GM23338 (cell line): ENCODE measurements at regions not wholly inside any gene's neighbourhood (a gene's known extent, or its start where the extent isn't known, plus 50 kb on each side); places are given as distances from the start of the nearest gene placed in this dataset.

Source experiments
- EZH2 ChIP-seq: fragments of 200-600 bp; sonication (generic); IDR thresholded peaks from one replicate; pipeline ENCODE4 v1.8.0; 2017; ENCODE audit warnings: antibody characterized with exemption, mild to moderate bottlenecking, low read depth; ENCODE audit not compliant: unreplicated experiment
- EZH2phosphoT487 ChIP-seq: fragments of 200-600 bp; sonication (generic); IDR thresholded peaks from one replicate; pipeline ENCODE4 v1.8.1; 2018; ENCODE audit warnings: antibody characterized with exemption; ENCODE audit not compliant: unreplicated experiment
- JUNB ChIP-seq: IDR thresholded peaks from one replicate; pipeline ENCODE4 v1.6.1; 2016; ENCODE audit warnings: antibody characterized with exemption; ENCODE audit not compliant: unreplicated experiment
- POLR2AphosphoS5 ChIP-seq: IDR thresholded peaks from 2 replicates; pipeline ENCODE4 v1.6.1; 2016; ENCODE audit warnings: antibody characterized with exemption, low read depth
- TF ChIP-seq, protein P1 (sequence below), 2 experiments: fragments of 200-600 bp in 1 of 2; sonication (generic) in 1 of 2; conservative IDR thresholded peaks; 2 replicates each; pipeline versions ENCODE4 v1.5.1 to v1.6.1; 2016 to 2017; ENCODE audit warnings: antibody characterized with exemption in 2 of 2, low read depth in 2 of 2, mild to moderate bottlenecking in 2 of 2, moderate library complexity in 1 of 2

DNA sequence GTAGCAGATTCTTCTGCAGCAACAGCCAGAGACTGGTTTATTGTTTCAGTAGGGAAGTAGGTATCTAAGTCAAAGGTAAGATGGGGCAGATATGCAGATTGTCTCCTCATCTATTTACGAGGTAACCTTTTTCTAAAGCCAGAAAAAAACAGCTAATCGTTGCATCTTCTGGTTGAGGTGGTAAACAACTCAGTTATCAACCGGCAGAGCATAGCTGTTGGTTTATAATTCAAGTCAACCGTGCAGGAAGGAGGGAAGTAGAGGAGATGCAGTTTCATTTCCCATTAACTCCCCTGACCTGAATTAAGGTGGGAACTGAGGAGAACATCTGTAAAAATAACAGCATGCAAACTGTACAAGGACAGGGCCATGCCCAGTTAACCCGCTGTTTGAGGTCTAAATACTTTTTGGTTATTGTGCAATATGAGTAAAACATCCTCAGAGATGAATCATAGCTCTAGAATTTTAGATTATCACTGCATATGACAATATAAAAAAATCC is 156.5 kb upstream of the ITGB1 start:
- TF ChIP-seq, protein P1, sequence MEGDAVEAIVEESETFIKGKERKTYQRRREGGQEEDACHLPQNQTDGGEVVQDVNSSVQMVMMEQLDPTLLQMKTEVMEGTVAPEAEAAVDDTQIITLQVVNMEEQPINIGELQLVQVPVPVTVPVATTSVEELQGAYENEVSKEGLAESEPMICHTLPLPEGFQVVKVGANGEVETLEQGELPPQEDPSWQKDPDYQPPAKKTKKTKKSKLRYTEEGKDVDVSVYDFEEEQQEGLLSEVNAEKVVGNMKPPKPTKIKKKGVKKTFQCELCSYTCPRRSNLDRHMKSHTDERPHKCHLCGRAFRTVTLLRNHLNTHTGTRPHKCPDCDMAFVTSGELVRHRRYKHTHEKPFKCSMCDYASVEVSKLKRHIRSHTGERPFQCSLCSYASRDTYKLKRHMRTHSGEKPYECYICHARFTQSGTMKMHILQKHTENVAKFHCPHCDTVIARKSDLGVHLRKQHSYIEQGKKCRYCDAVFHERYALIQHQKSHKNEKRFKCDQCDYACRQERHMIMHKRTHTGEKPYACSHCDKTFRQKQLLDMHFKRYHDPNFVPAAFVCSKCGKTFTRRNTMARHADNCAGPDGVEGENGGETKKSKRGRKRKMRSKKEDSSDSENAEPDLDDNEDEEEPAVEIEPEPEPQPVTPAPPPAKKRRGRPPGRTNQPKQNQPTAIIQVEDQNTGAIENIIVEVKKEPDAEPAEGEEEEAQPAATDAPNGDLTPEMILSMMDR (conservative IDR thresholded peaks at IDR 0.05; ENCODE audit: low read depth in 2 of 2) = no peak
- TF ChIP-seq EZH2 (no peak), EZH2phosphoT487 (no peak), POLR2AphosphoS5 (no peak), JUNB (no peak)
